ENCODE measurements at regions not wholly inside any gene's neighbourhood (a gene's known extent, or its start where the extent isn't known, plus 50 kb on each side); places are given as distances from the start of the nearest gene placed in this dataset.

DNA sequence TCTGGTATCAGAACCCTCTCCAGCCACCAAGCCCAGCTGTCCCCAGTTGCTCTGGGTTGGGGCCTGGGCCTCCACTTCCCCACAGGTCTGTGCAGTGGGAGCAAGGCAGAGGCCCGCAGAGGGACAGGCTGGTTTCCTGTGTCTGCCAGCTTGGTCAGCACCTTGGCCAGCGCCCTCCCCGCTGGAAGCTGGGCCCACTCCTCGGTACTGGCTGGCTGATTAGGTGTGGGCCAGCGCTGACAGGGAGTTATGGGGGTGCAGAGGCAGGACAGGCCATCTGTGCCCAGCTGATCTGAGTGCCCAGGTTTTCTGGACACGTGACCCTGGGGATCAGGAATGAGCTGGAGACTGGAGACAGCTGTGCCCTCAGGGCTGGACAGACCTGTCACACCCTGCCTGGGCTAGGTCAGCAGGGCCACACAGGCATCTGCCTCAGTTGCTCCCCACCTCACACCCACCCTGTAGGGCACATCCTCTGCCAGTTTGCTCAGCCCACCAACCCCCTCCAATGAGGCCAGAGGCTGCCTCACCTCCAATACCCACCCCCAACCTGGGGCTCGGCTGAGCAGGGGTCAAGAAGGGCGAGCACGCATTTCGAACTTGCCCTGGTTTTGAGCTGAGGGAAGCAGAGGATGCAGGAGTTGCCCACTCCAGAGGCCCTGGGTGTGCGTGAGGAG is 175.3 kb downstream of the IGLL1 start:
- no peaks in the 10 kb centered on the region for H3F3A ChIP-seq (ENCODE audit: insufficient read depth, low read length)
- H4K20me1 ChIP-seq (ENCODE audit: insufficient read depth, low read length) = no peaks in the 10 kb centered on the region
- TF ChIP-seq EZH2phosphoT487 (IDR thresholded peaks at IDR 0.05; ENCODE audit: low read length) (no peak), EZH2 (optimal IDR thresholded peaks at IDR 0.05; ENCODE audit: low read depth, low read length) (no peak)
- TF ChIP-seq, protein P1, sequence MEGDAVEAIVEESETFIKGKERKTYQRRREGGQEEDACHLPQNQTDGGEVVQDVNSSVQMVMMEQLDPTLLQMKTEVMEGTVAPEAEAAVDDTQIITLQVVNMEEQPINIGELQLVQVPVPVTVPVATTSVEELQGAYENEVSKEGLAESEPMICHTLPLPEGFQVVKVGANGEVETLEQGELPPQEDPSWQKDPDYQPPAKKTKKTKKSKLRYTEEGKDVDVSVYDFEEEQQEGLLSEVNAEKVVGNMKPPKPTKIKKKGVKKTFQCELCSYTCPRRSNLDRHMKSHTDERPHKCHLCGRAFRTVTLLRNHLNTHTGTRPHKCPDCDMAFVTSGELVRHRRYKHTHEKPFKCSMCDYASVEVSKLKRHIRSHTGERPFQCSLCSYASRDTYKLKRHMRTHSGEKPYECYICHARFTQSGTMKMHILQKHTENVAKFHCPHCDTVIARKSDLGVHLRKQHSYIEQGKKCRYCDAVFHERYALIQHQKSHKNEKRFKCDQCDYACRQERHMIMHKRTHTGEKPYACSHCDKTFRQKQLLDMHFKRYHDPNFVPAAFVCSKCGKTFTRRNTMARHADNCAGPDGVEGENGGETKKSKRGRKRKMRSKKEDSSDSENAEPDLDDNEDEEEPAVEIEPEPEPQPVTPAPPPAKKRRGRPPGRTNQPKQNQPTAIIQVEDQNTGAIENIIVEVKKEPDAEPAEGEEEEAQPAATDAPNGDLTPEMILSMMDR (IDR thresholded peaks at IDR 0.05; ENCODE audit: low read length) = no peak
- H3K4me1 ChIP-seq (ENCODE audit: low read length) = peaks cover 3% of the 10 kb centered on the region; the same call in 1 of the 2 replicates
- H3K9ac ChIP-seq (ENCODE audit: low read length) = no peak overlapping the region
- peaks cover 10% of the 10 kb centered on the region for H3K27me3 ChIP-seq (replicated peaks; ENCODE audit: insufficient read depth, low read length)
- no peak overlapping the region for H3K4me3 ChIP-seq (ENCODE audit: low read length)
- H3K27ac ChIP-seq (ENCODE audit: low read length) = no peak overlapping the region
- no peaks in the 10 kb centered on the region for H3K9me3 ChIP-seq (replicated peaks; ENCODE audit: insufficient read depth, low read length)
- no peaks in the 10 kb centered on the region for H3K9me2 ChIP-seq (replicated peaks; ENCODE audit: insufficient read depth, low read length)
- H3K36me3 ChIP-seq (replicated peaks; ENCODE audit: insufficient read depth, low read length) = no peaks in the 10 kb centered on the region
- no peak for DNase-seq
- no peak overlapping the region for H3K4me2 ChIP-seq (ENCODE audit: low read depth, low read length)
- H2AFZ ChIP-seq (ENCODE audit: low read length) = no peak overlapping the region
- no peaks in the 10 kb centered on the region for H3K79me2 ChIP-seq (ENCODE audit: low read length)

DNA sequence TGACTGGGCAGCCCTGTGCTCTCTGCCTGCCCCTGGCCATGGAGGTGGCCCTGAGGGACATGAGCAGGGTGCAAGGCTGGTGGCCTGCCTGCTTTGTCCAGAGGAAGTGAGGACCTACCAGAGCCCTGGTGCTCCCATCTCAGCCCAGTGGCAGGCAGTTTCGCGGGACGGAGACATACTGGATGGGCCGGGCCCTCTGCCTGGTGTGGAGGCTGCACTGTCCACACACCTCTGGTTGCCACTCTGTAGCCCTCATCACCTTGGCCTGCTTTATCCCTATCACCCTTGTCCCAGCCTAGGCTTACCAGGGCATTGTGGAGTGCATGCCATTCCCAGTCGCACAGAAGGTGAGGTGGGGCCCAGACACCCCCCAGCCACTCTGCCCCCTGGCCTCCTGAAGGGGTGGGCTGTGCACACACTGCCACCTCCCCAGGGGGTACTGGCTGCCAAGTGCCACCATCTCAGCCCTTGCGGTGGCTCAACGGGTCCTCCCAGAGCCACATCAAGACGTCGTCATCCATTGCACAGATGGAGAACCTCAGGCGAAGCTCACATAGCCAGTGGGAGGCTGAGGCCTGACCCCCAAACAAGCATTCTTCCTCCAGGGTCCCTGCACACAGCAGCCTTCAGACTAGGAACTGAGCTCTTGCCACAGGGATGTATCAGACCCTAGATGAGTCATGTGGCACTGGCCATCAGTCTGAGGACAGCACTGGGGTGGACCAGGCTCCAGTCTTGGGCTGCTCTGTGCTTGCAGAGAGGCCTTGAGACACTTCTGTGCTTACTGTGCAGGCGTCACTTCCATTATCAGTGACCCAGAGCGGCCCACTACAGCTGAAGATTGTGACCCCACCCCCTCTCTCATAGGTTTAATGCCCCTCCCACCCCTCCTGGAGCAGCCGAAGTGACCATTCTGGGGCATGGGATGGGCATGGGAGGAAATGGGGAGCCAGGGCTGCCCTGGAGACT is 176.1 kb downstream of the IGLL1 start:
- H3K9me3 ChIP-seq (replicated peaks; ENCODE audit: insufficient read depth, low read length) = no peaks in the 10 kb centered on the region
- no peak overlapping the region for H3K9ac ChIP-seq (ENCODE audit: low read length)
- TF ChIP-seq, protein P1 (IDR thresholded peaks at IDR 0.05; ENCODE audit: low read length) = no peak
- no peak for TF ChIP-seq EZH2phosphoT487 (IDR thresholded peaks at IDR 0.05; ENCODE audit: low read length)
- H3K36me3 ChIP-seq (replicated peaks; ENCODE audit: insufficient read depth, low read length) = no peaks in the 10 kb centered on the region
- no peaks in the 10 kb centered on the region for H4K20me1 ChIP-seq (ENCODE audit: insufficient read depth, low read length)
- DNase-seq = no peak
- no peak overlapping the region for H3K4me3 ChIP-seq (ENCODE audit: low read length)
- H2AFZ ChIP-seq (ENCODE audit: low read length) = no peak overlapping the region
- no peak overlapping the region for H3K27ac ChIP-seq (ENCODE audit: low read length)
- H3K27me3 ChIP-seq (replicated peaks; ENCODE audit: insufficient read depth, low read length) = peaks cover 10% of the 10 kb centered on the region
- no peak overlapping the region for H3K4me2 ChIP-seq (ENCODE audit: low read depth, low read length)
- peaks cover 3% of the 10 kb centered on the region; the same call in 1 of the 2 replicates for H3K4me1 ChIP-seq (ENCODE audit: low read length)
- H3F3A ChIP-seq (ENCODE audit: insufficient read depth, low read length) = no peaks in the 10 kb centered on the region
- H3K9me2 ChIP-seq (replicated peaks; ENCODE audit: insufficient read depth, low read length) = no peaks in the 10 kb centered on the region
- no peaks in the 10 kb centered on the region for H3K79me2 ChIP-seq (ENCODE audit: low read length)

DNA sequence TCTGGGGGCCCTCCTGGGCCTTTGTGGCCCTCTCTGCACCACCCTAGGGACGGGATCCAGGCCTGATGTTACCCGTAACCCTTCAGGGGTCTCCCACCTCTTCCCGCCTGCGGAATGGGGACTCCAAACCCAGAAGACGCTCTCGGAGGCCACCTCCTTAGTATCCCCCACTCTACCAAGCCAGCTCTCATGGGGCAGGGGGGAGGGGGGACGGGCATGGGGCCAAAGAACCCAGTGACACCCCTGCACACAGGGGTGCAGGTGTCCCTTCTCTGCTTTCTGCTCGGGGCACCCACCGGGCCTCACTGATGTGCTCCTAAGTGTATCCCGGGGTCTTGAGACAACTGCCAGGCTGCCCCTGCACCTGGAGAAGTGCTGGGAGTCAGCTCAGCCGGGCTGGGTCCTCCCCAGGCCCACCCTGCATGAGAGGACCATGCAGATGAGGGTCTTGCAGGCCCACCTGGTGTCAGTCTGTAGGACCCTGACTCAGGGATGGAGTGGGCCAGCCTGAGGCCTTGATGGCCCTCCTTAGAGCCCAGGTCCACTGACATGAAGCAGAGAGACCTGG is 176.9 kb downstream of the IGLL1 start:
- peaks cover 3% of the 10 kb centered on the region; the same call in 1 of the 2 replicates for H3K4me1 ChIP-seq (ENCODE audit: low read length)
- no peak overlapping the region for H3K27ac ChIP-seq (ENCODE audit: low read length)
- no peaks in the 10 kb centered on the region for H3K79me2 ChIP-seq (ENCODE audit: low read length)
- H2AFZ ChIP-seq (ENCODE audit: low read length) = peak overlapping the region; percentile 97
- H4K20me1 ChIP-seq (ENCODE audit: insufficient read depth, low read length) = no peaks in the 10 kb centered on the region
- no peak for DNase-seq
- no peaks in the 10 kb centered on the region for H3K9me3 ChIP-seq (replicated peaks; ENCODE audit: insufficient read depth, low read length)
- no peak for TF ChIP-seq EZH2phosphoT487 (IDR thresholded peaks at IDR 0.05; ENCODE audit: low read length)
- TF ChIP-seq EZH2 (optimal IDR thresholded peaks at IDR 0.05; ENCODE audit: low read depth, low read length) = no peak
- TF ChIP-seq, protein P1 (IDR thresholded peaks at IDR 0.05; ENCODE audit: low read length) = no peak
- H3K4me2 ChIP-seq (ENCODE audit: low read depth, low read length) = peak overlapping the region; percentile 73
- peaks cover 10% of the 10 kb centered on the region for H3K27me3 ChIP-seq (replicated peaks; ENCODE audit: insufficient read depth, low read length)
- H3K4me3 ChIP-seq (ENCODE audit: low read length) = peak overlapping the region; percentile 26
- peak overlapping the region; percentile 66 for H3K9ac ChIP-seq (ENCODE audit: low read length)
- H3K36me3 ChIP-seq (replicated peaks; ENCODE audit: insufficient read depth, low read length) = no peaks in the 10 kb centered on the region
- H3F3A ChIP-seq (ENCODE audit: insufficient read depth, low read length) = no peaks in the 10 kb centered on the region
- H3K9me2 ChIP-seq (replicated peaks; ENCODE audit: insufficient read depth, low read length) = no peaks in the 10 kb centered on the region
